HEK293T (cell line): ENCODE measurements at regions not wholly inside any gene's neighbourhood (a gene's known extent, or its start where the extent isn't known, plus 50 kb on each side); places are given as distances from the start of the nearest gene placed in this dataset.

Experiments used
- CTCF ChIA-PET: fragments of 350-600 bp; formaldehyde crosslinking; extraction: SDS; loops from one replicate; lab custom pipeline; 2021; ENCODE audit warnings: antibody characterized with exemption, inconsistent platforms; lab: Yijun Ruan, JAX
- POLR2A ChIA-PET: fragments of 350-600 bp; formaldehyde crosslinking; extraction: SDS; loops from one replicate; lab custom pipeline; 2020; ENCODE audit warnings: antibody characterized with exemption, inconsistent platforms; lab: Yijun Ruan, JAX
- DNase-seq: peaks from one replicate; pipeline ENCODE4 v3.0.0; 2012; ENCODE audit warnings: mixed read lengths; ENCODE audit errors: extremely low spot score
- ARNT ChIP-seq: fragments of 450-650 bp; IDR thresholded peaks from 2 replicates; pipeline ENCODE4 v1.6.1; 2017; ENCODE audit warnings: mild to moderate bottlenecking
- BHLHE40 ChIP-seq: fragments of 450-650 bp; IDR thresholded peaks from 2 replicates; pipeline ENCODE4 v1.6.1; 2016; ENCODE audit warnings: mild to moderate bottlenecking, moderate library complexity, borderline replicate concordance
- CTBP1 ChIP-seq: fragments of 450-650 bp; IDR thresholded peaks from 2 replicates; pipeline ENCODE4 v1.6.1; 2016; ENCODE audit warnings: borderline replicate concordance
- ELF4 ChIP-seq: fragments of 450-650 bp; IDR thresholded peaks from 2 replicates; pipeline ENCODE4 v1.6.1; 2017; ENCODE audit warnings: antibody characterized with exemption
- FOXA1 ChIP-seq: fragments of 450-650 bp; IDR thresholded peaks from 2 replicates; pipeline ENCODE4 v1.6.1; 2016; ENCODE audit warnings: mild to moderate bottlenecking
- FOXK2 ChIP-seq: fragments of 450-650 bp; IDR thresholded peaks from 2 replicates; pipeline ENCODE4 v1.6.1; 2016; ENCODE audit warnings: mild to moderate bottlenecking
- FOXM1 ChIP-seq: fragments of 450-650 bp; IDR thresholded peaks from 2 replicates; pipeline ENCODE4 v1.6.1; 2017; ENCODE audit warnings: mild to moderate bottlenecking, borderline replicate concordance
- HDGF ChIP-seq: fragments of 450-650 bp; IDR thresholded peaks from 2 replicates; pipeline ENCODE4 v1.6.1; 2017; ENCODE audit warnings: antibody characterized with exemption, borderline replicate concordance
- L3MBTL2 ChIP-seq: fragments of 450-650 bp; conservative IDR thresholded peaks from 2 replicates; pipeline ENCODE4 v1.6.1; 2016; ENCODE audit warnings: mild to moderate bottlenecking
- LEF1 ChIP-seq: fragments of 450-650 bp; IDR thresholded peaks from 2 replicates; pipeline ENCODE4 v1.6.1; 2017; ENCODE audit warnings: mild to moderate bottlenecking, borderline replicate concordance
- NFRKB ChIP-seq: fragments of 450-650 bp; IDR thresholded peaks from 2 replicates; pipeline ENCODE4 v1.6.1; 2016; ENCODE audit warnings: mild to moderate bottlenecking, moderate library complexity
- SP1 ChIP-seq: fragments of 450-650 bp; IDR thresholded peaks from 2 replicates; pipeline ENCODE4 v1.6.1; 2017
- SUZ12 ChIP-seq: fragments of 450-650 bp; IDR thresholded peaks from 2 replicates; pipeline ENCODE4 v1.6.1; 2016; ENCODE audit warnings: mild to moderate bottlenecking
- TARDBP ChIP-seq: fragments of 450-650 bp; IDR thresholded peaks from 2 replicates; pipeline ENCODE4 v1.6.1; 2016
- ZNF384 ChIP-seq: fragments of 450-650 bp; IDR thresholded peaks from 2 replicates; pipeline ENCODE4 v1.6.1; 2016
- TF ChIP-seq, protein P1 (sequence below): fragments of 450-650 bp; IDR thresholded peaks from 2 replicates; pipeline ENCODE4 v1.6.1; 2016

DNA sequence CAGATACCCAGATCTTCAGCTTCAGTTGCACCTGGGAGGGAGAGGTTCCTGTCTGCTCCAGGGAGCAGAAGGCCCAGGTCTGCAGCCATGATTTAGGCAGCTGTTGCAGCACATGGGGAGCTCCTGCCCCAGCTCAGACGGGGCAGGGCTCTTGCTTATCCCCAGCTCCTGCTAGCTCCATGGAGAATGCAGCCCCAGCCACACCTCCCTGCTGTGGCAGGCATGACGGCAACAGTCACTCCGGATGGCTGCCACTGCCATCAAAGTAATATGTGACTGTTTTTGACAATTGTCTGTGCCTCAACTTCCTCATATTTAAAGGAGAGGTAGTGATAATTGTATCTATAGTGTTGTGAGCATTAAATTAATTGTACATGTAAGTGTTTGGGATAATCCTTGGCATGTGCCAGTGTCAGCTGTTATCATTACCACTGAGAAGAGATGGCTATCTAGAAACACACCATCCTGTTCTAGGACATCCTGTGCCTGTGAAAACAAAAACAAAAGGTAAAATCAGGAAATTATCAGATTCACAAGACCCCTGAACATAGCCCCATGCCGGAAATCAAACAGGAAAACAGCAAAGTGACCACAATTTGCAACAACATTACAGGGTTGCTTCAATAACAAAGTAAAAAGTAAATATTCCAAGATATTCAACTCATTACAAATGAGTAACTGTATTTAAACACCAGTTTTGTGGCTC lies 1048.8 kb upstream of the ACO1 start:
- POLR2A ChIA-PET = no interaction called here
- TF ChIP-seq SUZ12 (no peak), ZNF384 (no peak), FOXA1 (no peak), NFRKB (no peak), HDGF (no peak)
- TF ChIP-seq, protein P1, sequence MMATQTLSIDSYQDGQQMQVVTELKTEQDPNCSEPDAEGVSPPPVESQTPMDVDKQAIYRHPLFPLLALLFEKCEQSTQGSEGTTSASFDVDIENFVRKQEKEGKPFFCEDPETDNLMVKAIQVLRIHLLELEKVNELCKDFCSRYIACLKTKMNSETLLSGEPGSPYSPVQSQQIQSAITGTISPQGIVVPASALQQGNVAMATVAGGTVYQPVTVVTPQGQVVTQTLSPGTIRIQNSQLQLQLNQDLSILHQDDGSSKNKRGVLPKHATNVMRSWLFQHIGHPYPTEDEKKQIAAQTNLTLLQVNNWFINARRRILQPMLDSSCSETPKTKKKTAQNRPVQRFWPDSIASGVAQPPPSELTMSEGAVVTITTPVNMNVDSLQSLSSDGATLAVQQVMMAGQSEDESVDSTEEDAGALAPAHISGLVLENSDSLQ = no peak
- CTCF ChIA-PET = interaction anchor here (0.6 kb wide), 1 partner anchor 193 kb away, joined by 3 read pairs; no protein-coding TSS in a partner anchor
- DNase-seq = no peak

DNA sequence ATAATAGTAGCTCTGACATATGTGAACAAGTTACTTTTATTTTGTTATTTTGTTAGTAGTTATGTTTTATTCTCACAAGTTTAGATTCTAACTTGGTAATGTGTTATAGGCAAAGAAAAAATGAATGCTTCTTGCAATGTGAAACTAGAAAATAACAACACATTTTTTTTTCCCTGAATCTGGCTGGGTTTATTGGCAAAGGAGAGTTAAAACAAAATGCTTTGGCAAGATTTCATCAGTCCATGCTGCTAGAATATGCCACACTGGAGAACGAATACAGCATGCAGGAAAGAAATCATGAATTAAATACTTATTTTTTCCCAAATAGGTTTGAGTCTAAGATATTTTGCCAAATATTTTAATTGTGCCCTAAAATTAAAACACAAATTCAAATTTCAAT lies 1048.1 kb upstream of the ACO1 start:
- no peak for DNase-seq
- ChIA-PET POLR2A (no interaction called here), CTCF (no interaction called here)
- no peak for TF ChIP-seq L3MBTL2
- TF ChIP-seq, protein P1 = no peak
- TF ChIP-seq SUZ12 = no peak
- no peak for TF ChIP-seq FOXK2
- no peak for TF ChIP-seq FOXM1
- no peak for TF ChIP-seq CTBP1
- no peak for TF ChIP-seq HDGF
- TF ChIP-seq ELF4 = no peak
- TF ChIP-seq ARNT = no peak
- TF ChIP-seq TARDBP = no peak

DNA sequence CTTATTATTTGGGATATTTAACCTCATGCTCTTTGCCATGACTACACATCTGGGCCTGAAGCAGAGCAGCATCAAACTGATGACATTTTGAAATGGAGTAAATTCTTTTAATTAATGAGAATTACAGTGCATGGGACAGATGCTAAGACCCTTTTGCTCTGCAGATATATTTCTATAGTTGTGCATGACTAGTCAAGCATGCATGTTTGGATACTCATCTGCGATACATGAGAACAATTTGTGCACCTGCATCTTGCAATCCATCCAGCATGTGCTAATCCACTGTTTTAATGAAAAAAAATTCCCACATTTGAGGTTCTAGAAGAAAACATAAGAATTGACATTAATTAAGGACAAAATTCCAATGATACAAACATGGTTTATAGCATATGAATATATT lies 1047.6 kb upstream of the ACO1 start:
- POLR2A ChIA-PET = no interaction called here

DNA sequence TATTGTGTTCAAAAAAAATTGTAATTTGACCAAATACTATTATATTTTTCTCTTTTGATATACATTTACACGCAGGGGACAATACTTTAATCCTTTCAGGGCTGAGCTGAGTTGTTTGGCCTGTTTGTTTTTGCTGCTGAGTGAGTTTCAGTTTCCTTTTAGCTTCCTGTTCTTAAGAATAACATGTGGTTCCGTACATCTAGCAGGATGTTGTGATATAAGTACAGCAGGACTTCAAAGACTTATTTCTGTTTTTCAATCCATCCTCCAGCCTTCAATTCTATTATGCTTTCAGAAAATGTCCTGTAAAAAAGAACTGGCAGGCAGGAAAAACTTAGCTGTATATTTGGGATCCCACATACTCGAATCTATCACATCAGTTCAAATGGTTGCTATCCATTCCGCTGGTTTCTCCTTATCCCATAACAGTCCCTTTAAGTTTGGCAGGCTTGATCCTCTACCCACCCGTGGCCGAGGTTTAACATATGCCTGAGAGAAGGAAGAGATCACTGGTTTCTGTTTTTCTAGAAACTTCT lies 1037.3 kb upstream of the ACO1 start:
- CTCF ChIA-PET = no interaction called here
- TF ChIP-seq ARNT (no peak), BHLHE40 (no peak), LEF1 (no peak), SP1 (no peak), ELF4 (no peak), NFRKB (no peak), CTBP1 (no peak), ZNF384 (no peak), FOXM1 (no peak), L3MBTL2 (no peak), HDGF (no peak), FOXK2 (no peak), TARDBP (no peak), SUZ12 (no peak), FOXA1 (no peak)
- TF ChIP-seq, protein P1 = no peak
- POLR2A ChIA-PET = no interaction called here
- DNase-seq = no peak

More for the DNA sequence above, 1047.6 kb upstream of the ACO1 start:
- no peak for TF ChIP-seq BHLHE40
- no peak for TF ChIP-seq SP1
- TF ChIP-seq SUZ12 = no peak
- no peak for TF ChIP-seq FOXA1
- no peak for TF ChIP-seq ARNT
- TF ChIP-seq LEF1 = no peak
- no peak for TF ChIP-seq L3MBTL2
- DNase-seq = no peak
- CTCF ChIA-PET = no interaction called here

DNA sequence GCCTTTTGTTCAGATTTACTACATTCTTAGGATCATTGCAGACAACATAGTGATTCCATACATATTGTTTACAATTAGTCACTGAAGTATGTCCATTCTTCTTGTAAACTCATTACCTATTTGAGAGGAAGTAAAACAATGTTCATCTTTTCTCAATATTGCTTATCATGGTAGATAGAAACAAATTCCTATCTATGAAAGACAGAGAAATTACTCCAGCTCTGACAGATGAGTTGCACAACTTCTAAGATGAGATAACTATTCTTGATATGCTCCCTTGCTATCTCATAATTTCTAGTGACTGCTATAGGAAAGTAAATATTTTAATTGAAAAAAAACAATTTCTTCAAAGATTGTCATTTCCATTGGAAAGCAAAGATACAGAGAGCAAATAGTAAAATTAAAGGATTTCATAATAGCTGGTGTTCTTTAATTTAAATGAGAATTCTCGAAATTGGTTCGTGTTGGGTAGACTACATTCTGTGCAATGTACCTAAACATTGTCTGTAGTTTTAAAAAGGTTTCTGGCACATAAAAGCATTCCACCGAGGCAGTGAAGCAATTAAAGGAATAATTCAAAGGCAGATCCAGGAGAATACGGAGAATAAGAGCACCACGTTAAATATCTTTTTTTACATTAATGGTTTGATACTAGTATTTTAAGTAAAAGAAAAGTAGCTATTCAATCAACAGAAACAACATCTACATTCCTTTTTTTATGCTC lies 1029.1 kb upstream of the ACO1 start:
- TF ChIP-seq, protein P1 = no peak
- CTCF ChIA-PET = no interaction called here
- DNase-seq = no peak

DNA sequence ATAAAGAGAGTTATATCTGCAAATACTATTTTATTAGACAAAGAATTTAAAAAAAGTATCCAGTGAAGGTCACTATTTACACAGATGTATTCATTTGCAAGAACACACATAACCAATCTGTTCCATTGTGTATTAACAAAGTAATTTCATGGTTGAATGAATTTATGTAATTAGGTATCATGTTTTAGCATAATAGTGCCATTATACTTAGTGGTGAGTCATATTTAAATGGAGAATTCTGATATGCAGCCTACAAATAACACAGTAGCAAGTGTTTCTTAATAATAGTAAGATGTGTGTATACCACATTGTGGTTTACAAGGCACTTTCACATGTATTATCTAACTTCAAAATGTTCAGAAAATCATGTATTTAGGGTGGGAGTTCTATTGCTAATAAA lies 1028.5 kb upstream of the ACO1 start:
- POLR2A ChIA-PET = no interaction called here
- CTCF ChIA-PET = no interaction called here
- DNase-seq = no peak
- TF ChIP-seq FOXK2 (no peak), BHLHE40 (no peak), LEF1 (no peak), SUZ12 (no peak), NFRKB (no peak), L3MBTL2 (no peak), HDGF (no peak), FOXM1 (no peak), SP1 (no peak)
- TF ChIP-seq, protein P1 = no peak

More for the DNA sequence above, 1029.1 kb upstream of the ACO1 start:
- POLR2A ChIA-PET = no interaction called here
